ENCODE measurements at regions not wholly inside any gene's neighbourhood (a gene's known extent, or its start where the extent isn't known, plus 50 kb on each side); places are given as distances from the start of the nearest gene placed in this dataset.
"Not testable (repeated sequence)": the region's sequence is repeated elsewhere in the genome, so short reads cannot be mapped to it uniquely, and the experiment has no call there.

DNA sequence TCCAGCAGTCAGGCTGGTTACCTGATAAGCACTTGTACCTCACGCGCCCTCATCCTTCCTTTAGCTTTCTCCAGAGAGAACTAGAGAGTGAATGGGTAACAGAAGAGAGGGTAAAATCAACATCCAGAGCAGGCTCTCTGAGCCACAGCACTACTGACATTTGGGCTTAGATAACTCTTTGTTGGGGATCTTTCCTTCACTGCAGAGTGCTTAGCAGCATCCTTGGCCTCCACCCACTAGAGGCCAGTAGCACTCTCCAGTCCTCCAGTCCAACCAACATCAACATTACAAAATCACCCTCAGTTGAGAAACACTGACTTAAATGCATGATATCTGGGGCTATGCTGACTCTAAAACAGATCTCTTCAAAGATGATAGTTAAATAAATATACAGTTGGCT lies 220.7 kb downstream of the TACR3 start:
- in situ Hi-C loops (cut with HindIII; ENCODE audit: low sequenced_read_pairs): no loop called here

DNA sequence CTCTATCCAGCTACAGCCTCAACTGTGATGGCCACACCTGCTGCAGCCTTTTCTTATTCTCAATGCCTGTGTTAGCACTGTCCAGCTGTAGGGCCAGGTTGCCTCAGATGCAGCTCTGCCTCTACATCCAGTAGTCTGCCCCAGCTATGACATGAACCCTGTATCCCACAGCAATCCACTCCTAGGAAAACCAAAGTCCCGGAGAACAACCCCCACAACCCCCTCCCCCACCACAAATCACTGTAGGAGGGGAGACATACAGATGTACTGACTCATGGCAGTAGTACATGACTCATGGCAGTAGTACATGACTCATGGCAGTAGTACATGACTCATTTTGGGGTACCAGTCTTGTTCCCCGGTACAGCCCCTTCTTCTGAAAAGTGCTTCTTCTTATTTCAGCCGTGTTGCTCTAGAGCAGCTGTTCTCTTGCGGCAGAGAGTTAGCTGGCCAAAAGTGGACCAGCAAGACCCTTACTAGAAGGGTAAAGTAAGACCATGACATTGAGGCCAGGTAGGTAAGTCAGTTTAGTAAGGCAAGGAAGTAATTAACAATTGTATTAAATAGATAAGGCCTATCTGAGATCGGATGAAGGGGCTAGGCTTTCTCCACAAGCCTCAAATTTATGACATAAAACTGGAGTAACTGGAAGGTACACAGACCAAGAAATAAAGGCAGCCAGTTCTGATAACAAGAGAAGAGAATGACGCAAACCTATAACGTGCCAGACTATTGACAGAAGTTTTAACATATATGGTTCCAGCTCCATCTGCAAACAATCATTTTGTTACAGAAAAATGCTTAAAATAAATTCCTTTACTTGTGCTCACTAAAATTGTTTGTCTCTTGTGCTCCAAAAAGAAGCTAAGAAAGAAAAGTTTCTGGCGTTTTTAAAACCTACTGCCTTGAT lies 221.4 kb downstream of the TACR3 start:
- in situ Hi-C loops (cut with HindIII; ENCODE audit: low sequenced_read_pairs): no loop called here

DNA sequence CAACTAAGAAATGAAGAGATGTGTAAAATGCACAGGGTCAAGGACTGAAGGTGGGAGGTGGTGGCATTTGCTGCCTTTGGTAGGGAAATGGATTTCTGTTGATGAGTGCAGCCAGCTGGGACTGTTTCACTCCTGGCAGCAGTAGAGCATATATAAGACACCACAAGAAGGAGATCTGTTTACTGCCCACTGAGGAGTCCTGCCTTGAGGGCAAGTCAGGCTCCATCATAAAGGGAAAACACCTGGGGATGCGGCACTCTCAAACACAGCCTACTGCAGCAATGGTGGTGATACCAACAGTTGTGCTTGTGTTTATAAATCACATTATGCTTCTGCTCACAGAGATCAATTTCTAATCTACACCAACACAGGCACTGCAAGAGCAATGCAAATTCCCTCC lies 222.1 kb downstream of the TACR3 start:
- in situ Hi-C loops (cut with HindIII; ENCODE audit: low sequenced_read_pairs): no loop called here

DNA sequence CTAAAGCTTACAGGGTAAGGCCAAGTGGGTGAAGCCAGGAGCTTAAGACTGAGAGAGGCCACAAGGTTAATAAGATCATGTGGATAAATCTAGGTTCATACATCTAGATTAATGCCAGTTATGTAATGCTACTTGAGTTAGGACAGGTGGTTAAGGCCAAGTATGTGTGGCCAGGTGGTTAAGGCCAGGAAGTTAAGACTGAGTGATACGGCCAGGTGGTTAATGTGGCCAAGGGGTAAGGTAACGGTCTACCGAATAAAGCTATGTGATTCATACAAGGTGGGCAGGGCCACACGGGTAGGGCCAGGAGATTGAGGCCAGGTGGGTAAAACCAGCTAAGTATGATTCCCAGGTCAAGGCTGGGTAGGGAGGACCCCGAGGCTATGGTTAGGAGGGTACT lies 223.0 kb downstream of the TACR3 start:
- in situ Hi-C loops (cut with HindIII; ENCODE audit: low sequenced_read_pairs): no loop called here

DNA sequence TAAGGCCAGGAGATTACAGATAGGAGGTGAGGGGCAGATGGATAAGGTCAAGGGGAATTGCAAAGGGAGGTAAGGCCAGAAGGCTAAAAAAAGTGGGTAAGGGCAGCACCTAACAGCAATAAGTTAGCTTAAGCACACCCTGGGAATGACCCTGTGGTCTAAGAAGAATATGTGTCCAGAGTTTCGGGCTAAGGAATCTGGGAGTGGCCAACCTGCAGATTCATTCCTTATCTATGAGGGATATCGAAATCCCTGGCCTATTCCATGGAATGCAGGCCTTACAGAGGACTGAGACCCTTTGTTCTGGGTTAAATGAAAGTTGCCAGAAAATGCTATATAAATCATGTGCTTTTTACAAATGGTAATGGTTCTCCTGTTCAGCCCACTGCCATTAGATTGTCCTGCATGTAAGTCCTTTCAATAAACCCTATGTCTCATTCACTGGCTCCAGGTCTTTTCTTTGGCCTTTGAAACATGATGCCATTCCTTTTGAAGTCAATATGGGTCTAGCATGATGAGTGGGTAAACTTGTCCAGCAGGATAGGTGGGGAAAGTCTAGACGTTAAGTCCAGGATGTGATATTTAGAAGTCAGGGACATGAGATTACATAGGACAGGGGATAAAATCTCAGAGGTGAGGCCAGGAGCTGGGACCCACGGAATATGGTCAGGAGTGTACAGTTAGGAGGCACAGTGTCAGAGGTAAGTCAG lies 226.2 kb downstream of the TACR3 start:
- in situ Hi-C loops (cut with HindIII; ENCODE audit: low sequenced_read_pairs): no loop called here

DNA sequence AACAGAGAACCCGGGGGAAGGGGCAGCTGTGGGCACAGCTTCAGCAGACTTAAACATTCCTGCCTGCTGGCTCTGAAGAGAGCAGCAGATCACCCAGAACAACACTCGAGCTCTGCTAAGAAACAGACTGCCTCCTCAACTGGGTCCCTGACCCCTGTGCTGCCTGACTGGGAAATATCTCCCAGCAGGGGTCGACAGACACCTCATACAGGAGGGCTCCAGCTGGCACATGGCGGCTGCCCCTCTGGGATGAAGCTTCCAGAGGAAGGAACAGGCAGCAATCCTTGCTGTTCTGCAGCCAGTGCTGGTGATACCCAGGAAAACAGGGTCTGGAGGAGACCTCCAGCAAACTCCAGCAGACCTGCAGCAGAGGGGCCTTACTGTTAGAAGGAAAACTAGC lies 234.5 kb downstream of the TACR3 start:
- in situ Hi-C loops (cut with HindIII; ENCODE audit: low sequenced_read_pairs): not testable (repeated sequence)

DNA sequence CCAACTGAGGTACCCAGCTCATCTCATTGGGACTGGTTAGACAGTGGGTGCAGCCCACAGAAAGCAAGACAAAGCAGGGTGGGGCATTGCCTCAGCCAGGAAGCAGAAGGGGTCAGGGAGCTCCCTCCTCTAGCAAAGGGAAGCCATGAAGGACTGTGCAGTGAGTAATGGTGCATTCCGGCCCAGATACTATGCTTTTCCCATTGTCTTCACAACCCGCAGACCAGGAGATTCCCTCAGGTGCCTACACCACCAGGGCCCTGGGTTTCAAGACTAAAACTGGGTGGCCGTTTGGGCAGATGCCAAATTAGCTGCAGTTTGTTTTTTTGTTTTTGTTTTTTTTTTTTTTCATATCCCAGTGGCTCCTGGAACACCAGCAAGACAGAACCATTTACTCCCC lies 235.3 kb downstream of the TACR3 start:
- in situ Hi-C loops (cut with HindIII; ENCODE audit: low sequenced_read_pairs): no loop called here

DNA sequence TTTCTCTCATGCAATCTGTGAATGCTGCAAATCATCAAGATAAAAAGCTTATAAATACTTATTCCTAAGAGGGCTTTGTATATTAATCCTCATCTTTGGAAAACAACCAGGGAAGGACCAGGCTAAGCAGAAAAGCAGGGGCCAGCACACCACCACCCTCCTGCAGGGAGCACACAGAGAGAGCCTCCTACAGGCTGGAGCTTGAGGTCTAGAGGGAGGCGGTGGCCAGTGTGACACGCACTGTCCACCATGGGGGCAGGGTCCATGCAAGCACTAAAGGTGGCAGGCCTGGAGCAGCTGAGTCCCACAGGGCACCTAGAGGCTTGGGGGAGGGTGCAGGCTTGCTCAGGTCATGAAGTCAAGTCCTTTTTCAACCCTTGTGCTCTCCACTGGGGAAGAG lies 236.9 kb downstream of the TACR3 start:
- in situ Hi-C loops (cut with HindIII; ENCODE audit: low sequenced_read_pairs): no loop called here

DNA sequence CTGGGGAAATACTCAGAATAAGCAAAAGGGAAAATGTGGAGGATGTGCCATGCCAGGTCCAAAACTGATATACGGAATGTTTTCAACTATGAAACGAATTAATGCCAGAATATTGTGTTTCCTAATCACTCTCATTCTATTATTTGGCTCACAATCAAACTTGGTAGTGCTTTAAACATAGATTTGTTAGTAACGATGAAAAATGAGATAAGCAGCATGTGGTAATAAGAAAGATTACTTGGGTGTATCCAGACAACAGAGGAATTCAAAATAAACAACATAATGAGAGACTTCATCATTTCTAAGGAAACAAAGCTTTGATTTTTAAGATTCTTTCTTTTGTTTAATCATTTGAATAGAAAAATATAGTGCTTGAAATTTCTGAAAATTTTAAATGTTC lies 237.3 kb downstream of the TACR3 start:
- in situ Hi-C loops (cut with HindIII; ENCODE audit: low sequenced_read_pairs): no loop called here

DNA sequence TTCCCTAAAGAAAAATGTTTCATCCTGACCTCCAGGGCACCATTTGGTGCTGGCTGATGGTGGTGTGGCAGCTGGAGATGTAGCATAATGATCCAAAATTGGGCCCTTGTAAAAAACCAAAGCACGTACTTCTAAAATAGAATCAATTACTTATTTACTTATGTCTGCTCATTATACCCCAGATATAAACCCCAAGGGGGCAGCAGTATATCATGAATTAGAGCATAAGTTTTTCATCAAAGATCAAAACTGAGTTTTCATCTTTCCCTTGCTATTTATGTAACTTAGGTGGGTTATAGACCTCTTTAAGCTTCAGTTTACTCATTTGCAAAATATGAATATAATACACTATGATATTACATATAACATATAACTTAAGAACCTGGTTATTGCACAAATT lies 241.1 kb downstream of the TACR3 start:
- in situ Hi-C loops (cut with HindIII; ENCODE audit: low sequenced_read_pairs): no loop called here

DNA sequence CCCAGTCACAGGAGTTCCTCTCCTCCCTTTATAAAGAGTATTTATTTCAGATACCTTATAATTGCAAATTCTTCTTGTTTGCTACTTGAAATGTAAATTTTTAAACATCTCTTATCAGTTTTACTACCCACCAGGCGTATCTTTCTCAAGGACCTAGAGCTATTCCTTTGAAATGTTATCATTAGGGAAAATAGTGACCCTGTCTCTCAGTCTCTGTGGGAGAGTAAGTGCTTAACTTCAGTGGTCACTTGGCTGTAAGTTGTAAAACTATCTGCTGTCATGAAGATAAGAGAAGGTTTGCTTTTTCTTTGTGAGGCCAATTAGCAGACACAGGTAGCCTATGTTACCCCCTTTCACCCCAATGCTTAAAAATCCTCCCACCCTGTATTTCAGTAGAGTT lies 241.6 kb downstream of the TACR3 start:
- in situ Hi-C loops (cut with HindIII; ENCODE audit: low sequenced_read_pairs): no loop called here

DNA sequence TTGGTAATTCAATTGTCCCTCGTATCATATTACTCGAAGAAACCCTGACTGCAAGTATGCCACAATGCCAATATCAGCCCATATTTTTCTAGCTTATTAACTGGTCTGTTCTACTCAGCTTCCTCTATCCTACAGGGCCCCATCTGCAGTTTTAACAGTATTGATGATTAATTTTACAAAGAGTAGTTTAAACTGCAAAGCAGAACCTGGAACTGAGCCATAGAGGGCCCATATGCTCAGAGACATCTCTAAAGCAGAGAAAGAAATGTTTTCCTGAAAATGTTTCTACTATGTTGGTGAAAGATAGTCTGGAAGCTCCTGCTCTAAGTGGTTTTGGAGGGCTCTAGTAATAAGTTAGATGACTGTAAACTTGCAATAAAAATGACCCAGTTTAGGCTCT lies 259.4 kb upstream of the CENPE start:
- in situ Hi-C loops (cut with HindIII; ENCODE audit: low sequenced_read_pairs): no loop called here

DNA sequence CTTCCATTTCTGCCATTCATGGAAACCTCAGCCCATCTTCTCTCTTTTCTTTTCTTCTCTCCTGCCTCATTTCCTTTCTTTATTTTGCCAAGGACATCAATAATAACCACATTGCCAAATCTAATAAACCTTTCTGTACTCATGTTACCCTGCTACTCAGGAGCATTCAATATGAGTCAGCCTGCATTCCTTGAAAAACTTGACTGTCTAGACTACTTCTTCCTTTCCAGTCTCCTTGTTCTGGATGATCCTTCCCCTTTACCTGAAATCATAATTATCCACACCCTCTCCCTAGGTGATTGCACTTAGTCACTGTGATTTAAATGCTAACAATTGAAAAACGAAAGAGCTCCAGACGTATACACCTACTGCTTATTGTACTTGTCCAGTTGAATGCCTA lies 253.2 kb upstream of the CENPE start:
- in situ Hi-C loops (cut with HindIII; ENCODE audit: low sequenced_read_pairs): no loop called here

DNA sequence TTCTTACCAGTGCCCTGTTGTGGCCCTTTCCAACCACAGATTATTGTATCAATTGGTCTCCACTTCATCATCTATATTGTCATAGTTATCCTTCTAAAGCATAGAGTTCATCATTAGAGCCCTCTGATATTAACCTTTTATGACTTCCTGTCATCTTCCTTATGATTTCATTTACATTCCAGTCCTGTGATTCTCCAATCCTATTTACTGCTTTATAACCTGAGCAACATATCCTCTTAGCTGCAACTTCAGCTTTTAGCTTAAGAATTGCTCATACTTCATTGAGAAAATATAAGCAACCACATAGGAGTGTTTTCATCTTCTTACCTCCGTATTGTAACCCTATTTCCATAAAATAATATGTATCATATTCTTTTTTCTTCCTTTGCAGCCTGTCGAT lies 252.6 kb upstream of the CENPE start:
- in situ Hi-C loops (cut with HindIII; ENCODE audit: low sequenced_read_pairs): no loop called here

DNA sequence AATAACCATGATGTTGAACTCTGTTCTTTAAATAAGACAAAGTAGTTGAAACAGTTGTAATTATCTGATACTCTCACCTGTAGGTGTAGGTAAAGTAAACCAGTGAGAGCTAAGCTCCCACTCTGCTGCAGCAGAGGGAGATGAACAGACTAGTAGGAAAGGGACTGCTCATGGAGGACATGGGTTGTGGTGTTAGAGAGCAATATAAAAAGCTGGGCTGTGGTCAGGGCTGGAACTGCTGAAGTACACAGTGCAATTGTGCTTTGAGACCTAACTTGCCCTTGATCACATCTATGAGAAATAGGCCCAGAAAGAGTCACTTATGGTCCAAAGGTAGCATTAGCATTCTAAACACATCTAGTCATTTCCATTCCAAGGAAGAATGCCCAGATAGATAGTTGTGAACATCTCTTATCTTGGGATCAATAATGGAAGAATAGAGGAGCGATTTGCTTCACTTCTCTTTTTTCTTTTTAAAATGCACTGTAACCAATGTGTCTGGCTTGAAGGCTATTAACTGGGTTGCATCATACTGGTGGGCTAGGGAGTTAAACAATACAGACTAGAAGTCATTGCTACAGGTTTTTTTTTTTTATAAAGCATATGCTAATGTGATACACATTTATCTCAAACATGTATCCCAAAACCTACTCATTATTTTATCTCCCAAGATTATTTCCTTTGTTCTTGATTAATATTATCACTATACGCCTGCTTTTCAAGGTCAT lies 251.3 kb upstream of the CENPE start:
- in situ Hi-C loops (cut with HindIII; ENCODE audit: low sequenced_read_pairs): no loop called here

DNA sequence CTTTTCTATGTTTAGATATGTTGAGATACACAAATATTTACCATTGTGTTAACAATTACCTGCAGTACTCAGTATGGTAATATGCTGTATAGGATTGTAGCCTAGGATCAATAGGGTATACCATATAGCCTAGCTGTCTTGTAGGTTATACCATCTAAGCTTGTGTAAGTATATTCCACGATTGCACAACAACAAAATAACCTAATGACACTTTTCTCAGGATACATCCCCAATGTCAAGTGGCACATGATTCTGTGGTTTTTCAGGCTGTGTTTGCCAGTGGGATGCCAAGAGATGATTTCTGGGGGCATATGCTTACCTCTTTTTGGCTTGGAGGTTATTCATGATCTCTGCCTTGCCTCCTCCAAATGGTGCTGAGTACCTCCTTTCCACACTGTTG lies 247.2 kb upstream of the CENPE start:
- in situ Hi-C loops (cut with HindIII; ENCODE audit: low sequenced_read_pairs): no loop called here

DNA sequence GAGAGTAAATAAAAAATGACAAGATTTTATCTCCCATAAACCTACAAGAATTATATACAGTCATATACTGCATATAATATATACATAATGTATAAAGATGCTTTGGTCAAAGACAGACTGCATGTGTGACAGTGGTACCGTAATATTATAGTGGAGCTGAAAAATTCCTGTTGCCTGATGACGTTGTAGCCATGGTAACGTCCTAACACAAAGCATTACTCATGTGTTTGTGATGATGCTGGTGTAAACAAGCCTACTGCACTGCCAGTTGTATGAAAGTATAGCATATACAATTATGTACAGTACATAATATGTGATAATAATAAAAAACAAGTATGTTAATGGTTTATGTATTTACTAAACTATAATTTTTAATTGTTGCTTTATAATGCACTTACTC lies 245.2 kb upstream of the CENPE start:
- in situ Hi-C loops (cut with HindIII; ENCODE audit: low sequenced_read_pairs): no loop called here

DNA sequence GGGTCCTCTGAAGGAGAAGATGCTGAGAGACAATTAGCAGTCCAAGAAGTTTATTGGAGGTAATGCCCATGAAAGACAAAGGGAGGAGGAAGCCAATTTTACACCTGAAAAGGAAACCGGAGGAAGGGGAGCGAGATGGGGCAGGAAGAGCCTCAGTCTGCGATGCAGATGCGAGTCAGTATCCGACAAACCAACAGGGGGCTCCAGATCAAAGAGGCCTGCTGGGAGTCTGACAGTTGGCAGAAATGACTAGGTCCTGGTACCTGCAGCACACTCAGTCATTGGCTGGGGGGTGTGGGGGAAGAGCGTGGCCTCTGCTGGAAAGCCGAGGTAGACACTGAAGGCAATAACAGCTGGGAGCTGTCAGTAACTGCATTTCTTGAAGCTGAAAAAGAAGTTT lies 231.1 kb upstream of the CENPE start:
- in situ Hi-C loops (cut with HindIII; ENCODE audit: low sequenced_read_pairs): loop anchor here (5.0 kb wide), 1 partner anchor 92 kb away; no protein-coding TSS in a partner anchor

DNA sequence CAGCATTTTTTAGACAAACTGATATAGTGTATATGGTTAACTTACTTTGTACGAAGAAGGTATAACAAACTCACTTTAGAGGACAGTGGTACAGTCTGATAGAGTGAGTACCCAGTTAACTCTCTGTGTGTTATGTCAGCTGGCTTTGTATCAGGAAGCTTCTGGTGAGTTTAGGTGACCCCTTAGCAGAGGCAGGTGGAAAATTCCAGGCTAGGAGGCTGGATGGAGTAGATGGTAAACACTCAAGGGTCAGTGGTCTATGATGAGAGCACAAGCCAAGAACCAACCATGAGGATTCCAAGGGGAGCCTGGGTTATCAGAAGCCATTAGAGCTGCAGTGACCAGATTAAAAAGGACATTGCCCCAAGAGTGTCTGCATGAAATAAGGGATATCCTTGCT lies 227.3 kb upstream of the CENPE start:
- in situ Hi-C loops (cut with HindIII; ENCODE audit: low sequenced_read_pairs): loop anchor here (5.0 kb wide), 1 partner anchor 88 kb away; no protein-coding TSS in a partner anchor

DNA sequence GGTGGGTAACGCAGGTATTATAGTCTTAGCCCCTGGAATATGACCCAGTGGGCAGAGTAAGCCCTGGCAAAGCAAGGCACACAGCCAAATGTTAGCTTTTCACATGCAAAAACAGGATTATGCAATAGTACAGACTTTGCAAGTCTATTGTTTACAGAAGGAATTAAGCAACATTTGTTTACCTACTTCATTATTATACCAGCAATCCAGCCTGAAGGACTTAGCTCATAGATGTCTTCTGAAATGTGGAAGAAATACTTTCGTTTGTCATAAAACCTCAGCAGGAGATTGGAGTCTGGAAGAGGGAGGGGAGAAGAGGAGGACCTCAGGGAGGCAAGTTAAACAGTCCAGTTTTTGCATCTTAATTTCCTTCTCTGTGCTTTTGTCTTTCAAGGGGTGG lies 226.7 kb upstream of the CENPE start:
- in situ Hi-C loops (cut with HindIII; ENCODE audit: low sequenced_read_pairs): loop anchor here (5.0 kb wide), 1 partner anchor 88 kb away; no protein-coding TSS in a partner anchor

DNA sequence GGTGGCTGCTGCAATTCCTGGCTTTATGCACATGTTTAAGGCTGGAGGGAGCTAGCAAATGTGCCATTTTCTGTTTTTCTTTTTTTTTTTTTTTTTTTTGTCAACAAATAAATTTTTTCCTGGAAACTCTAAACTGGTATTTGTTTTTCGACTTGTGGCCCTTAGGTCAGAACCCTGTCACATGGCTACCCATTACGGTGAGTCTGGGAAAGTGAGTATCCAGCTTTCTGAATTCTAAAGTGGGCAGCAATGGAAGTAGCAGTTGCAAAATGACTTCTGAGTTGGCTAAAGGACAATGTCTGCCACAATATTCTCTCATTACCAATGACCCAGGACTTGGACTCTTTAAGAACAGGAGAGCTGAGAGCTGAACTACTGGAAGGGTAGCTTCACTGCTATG lies 225.1 kb upstream of the CENPE start:
- in situ Hi-C loops (cut with HindIII; ENCODE audit: low sequenced_read_pairs): no loop called here
